ENCODE measurements at regions not wholly inside any gene's neighbourhood (a gene's known extent, or its start where the extent isn't known, plus 50 kb on each side); places are given as distances from the start of the nearest gene placed in this dataset.

GRCh38 chr3:104989878-104990277, 376.8 kb upstream of the ALCAM start:
- TF ChIP-seq CTCF (IDR thresholded peaks at IDR 0.05) (no peak), SIN3A (IDR thresholded peaks at IDR 0.05; ENCODE audit: borderline replicate concordance, insufficient read depth, low read depth, low read length) (no peak), REST (IDR thresholded peaks at IDR 0.05; ENCODE audit: insufficient read depth in 1 of 2, low read depth in 2 of 2, low read length in 1 of 2) (no peak)
